ENCODE measurements at regions not wholly inside any gene's neighbourhood (a gene's known extent, or its start where the extent isn't known, plus 50 kb on each side); places are given as distances from the start of the nearest gene placed in this dataset.

- Histone ChIP-seq H3K4me2 (ENCODE audit: insufficient read depth, low read length) (no peak overlapping the region), H3K4me1 (ENCODE audit: insufficient read depth, low read length) (no peaks in the 10 kb centered on the region), H3K27ac (ENCODE audit: low read length) (no peak overlapping the region), H2AFZ (ENCODE audit: low read depth, low read length) (no peak overlapping the region), H3K9me3 (ENCODE audit: insufficient read depth, low read length, severe bottlenecking) (no peaks in the 10 kb centered on the region), H4K20me1 (ENCODE audit: insufficient read depth, low read length) (no peaks in the 10 kb centered on the region), H3K27me3 (ENCODE audit: insufficient read depth, low read length, poor library complexity) (no peaks in the 10 kb centered on the region), H3K79me2 (ENCODE audit: insufficient read depth, low read length) (no peaks in the 10 kb centered on the region), H3K4me3 (ENCODE audit: low read depth in 1 of 2, low read length in 2 of 2) (no peak overlapping the region), H3K36me3 (ENCODE audit: insufficient read depth, low read length) (no peaks in the 10 kb centered on the region), H3K9ac (ENCODE audit: low read depth, low read length) (no peak overlapping the region)
- DNase-seq (no peak), ATAC-seq (ENCODE audit: insufficient read depth, low read depth) (no peak)
- TF ChIP-seq EZH2 (IDR thresholded peaks at IDR 0.05; ENCODE audit: borderline replicate concordance, low read depth, low read length, severe bottlenecking): no peak
- TF ChIP-seq, protein P1, sequence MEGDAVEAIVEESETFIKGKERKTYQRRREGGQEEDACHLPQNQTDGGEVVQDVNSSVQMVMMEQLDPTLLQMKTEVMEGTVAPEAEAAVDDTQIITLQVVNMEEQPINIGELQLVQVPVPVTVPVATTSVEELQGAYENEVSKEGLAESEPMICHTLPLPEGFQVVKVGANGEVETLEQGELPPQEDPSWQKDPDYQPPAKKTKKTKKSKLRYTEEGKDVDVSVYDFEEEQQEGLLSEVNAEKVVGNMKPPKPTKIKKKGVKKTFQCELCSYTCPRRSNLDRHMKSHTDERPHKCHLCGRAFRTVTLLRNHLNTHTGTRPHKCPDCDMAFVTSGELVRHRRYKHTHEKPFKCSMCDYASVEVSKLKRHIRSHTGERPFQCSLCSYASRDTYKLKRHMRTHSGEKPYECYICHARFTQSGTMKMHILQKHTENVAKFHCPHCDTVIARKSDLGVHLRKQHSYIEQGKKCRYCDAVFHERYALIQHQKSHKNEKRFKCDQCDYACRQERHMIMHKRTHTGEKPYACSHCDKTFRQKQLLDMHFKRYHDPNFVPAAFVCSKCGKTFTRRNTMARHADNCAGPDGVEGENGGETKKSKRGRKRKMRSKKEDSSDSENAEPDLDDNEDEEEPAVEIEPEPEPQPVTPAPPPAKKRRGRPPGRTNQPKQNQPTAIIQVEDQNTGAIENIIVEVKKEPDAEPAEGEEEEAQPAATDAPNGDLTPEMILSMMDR (IDR thresholded peaks at IDR 0.05; ENCODE audit: borderline replicate concordance, extremely low read depth, low read length, poor library complexity, severe bottlenecking): no peak
Measured at GRCh38 chr5:23026252-23027170, 173.4 kb upstream of the CDH12 start.

- Histone ChIP-seq H3K79me2 (ENCODE audit: insufficient read depth, low read length) (no peaks in the 10 kb centered on the region), H3K36me3 (ENCODE audit: insufficient read depth, low read length) (no peaks in the 10 kb centered on the region), H3K9ac (ENCODE audit: low read depth, low read length) (no peak overlapping the region), H4K20me1 (ENCODE audit: insufficient read depth, low read length) (no peaks in the 10 kb centered on the region), H2AFZ (ENCODE audit: low read depth, low read length) (no peak overlapping the region), H3K9me3 (ENCODE audit: insufficient read depth, low read length, severe bottlenecking) (no peaks in the 10 kb centered on the region), H3K4me1 (ENCODE audit: insufficient read depth, low read length) (no peaks in the 10 kb centered on the region), H3K4me3 (ENCODE audit: low read depth in 1 of 2, low read length in 2 of 2) (no peak overlapping the region), H3K27me3 (ENCODE audit: insufficient read depth, low read length, poor library complexity) (no peaks in the 10 kb centered on the region), H3K27ac (ENCODE audit: low read length) (no peak overlapping the region), H3K4me2 (ENCODE audit: insufficient read depth, low read length) (no peak overlapping the region)
- TF ChIP-seq EZH2 (IDR thresholded peaks at IDR 0.05; ENCODE audit: borderline replicate concordance, low read depth, low read length, severe bottlenecking): no peak
- DNase-seq (no peak), ATAC-seq (ENCODE audit: insufficient read depth, low read depth) (no peak)
Measured at GRCh38 chr5:23025629-23026233, 172.6 kb upstream of the CDH12 start.

- Histone ChIP-seq H3K27me3 (ENCODE audit: insufficient read depth, low read length, poor library complexity) (no peaks in the 10 kb centered on the region), H3K36me3 (ENCODE audit: insufficient read depth, low read length) (no peaks in the 10 kb centered on the region), H4K20me1 (ENCODE audit: insufficient read depth, low read length) (no peaks in the 10 kb centered on the region), H3K4me3 (ENCODE audit: low read depth in 1 of 2, low read length in 2 of 2) (no peak overlapping the region), H3K4me1 (ENCODE audit: insufficient read depth, low read length) (no peaks in the 10 kb centered on the region), H3K4me2 (ENCODE audit: insufficient read depth, low read length) (no peak overlapping the region), H2AFZ (ENCODE audit: low read depth, low read length) (no peak overlapping the region), H3K9me3 (ENCODE audit: insufficient read depth, low read length, severe bottlenecking) (no peaks in the 10 kb centered on the region), H3K9ac (ENCODE audit: low read depth, low read length) (no peak overlapping the region), H3K79me2 (ENCODE audit: insufficient read depth, low read length) (no peaks in the 10 kb centered on the region), H3K27ac (ENCODE audit: low read length) (no peak overlapping the region)
- no peak for DNase-seq
- TF ChIP-seq, protein P1 (IDR thresholded peaks at IDR 0.05; ENCODE audit: borderline replicate concordance, extremely low read depth, low read length, poor library complexity, severe bottlenecking): no peak
- no peak for TF ChIP-seq EZH2 (IDR thresholded peaks at IDR 0.05; ENCODE audit: borderline replicate concordance, low read depth, low read length, severe bottlenecking)
- ATAC-seq (ENCODE audit: insufficient read depth, low read depth): no peak
Measured at GRCh38 chr5:23024470-23024869, 171.3 kb upstream of the CDH12 start.

DNA sequence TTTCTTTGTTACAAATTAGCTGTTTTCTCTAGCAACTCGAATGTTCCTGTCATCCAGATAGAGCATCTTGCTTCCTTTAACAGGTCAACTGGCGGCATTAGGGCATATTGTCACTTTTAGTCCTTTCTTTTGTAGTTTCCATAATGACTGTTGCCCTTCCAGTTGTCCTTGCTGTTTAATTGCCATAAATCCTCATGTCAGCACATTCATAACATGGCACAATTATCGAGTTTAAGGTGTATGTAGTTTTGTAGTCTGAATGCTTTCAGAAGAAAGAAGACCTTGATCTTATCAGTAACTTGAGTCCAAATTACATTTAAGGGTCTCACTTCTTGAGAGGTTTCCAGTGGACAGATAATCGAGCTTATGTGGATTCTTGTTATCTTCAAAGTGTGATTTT is 161.7 kb upstream of the CDH12 start:
- Histone ChIP-seq H3K79me2 (ENCODE audit: insufficient read depth, low read length) (no peaks in the 10 kb centered on the region), H3K27me3 (ENCODE audit: insufficient read depth, low read length, poor library complexity) (no peaks in the 10 kb centered on the region), H3K4me1 (ENCODE audit: insufficient read depth, low read length) (peaks cover 9% of the 10 kb centered on the region), H3K4me2 (ENCODE audit: insufficient read depth, low read length) (no peak overlapping the region), H3K4me3 (ENCODE audit: low read depth in 1 of 2, low read length in 2 of 2) (no peak overlapping the region), H4K20me1 (ENCODE audit: insufficient read depth, low read length) (no peaks in the 10 kb centered on the region), H3K27ac (ENCODE audit: low read length) (no peak overlapping the region), H3K9me3 (ENCODE audit: insufficient read depth, low read length, severe bottlenecking) (no peaks in the 10 kb centered on the region), H3K36me3 (ENCODE audit: insufficient read depth, low read length) (no peaks in the 10 kb centered on the region), H2AFZ (ENCODE audit: low read depth, low read length) (no peak overlapping the region), H3K9ac (ENCODE audit: low read depth, low read length) (no peak overlapping the region)
- TF ChIP-seq EZH2 (IDR thresholded peaks at IDR 0.05; ENCODE audit: borderline replicate concordance, low read depth, low read length, severe bottlenecking): no peak
- TF ChIP-seq, protein P1 (IDR thresholded peaks at IDR 0.05; ENCODE audit: borderline replicate concordance, extremely low read depth, low read length, poor library complexity, severe bottlenecking): no peak
- no peak for ATAC-seq (ENCODE audit: insufficient read depth, low read depth)
- no peak for DNase-seq

Data from DND-41 (cell line).